Loucy (cell line): ENCODE measurements at regions not wholly inside any gene's neighbourhood (a gene's known extent, or its start where the extent isn't known, plus 50 kb on each side); places are given as distances from the start of the nearest gene placed in this dataset.

Source experiments
- CTCF ChIP-seq: fragments of 200-600 bp; sonication (generic); conservative IDR thresholded peaks from 2 replicates; pipeline ENCODE4 v1.5.1; 2014; ENCODE audit warnings: mild to moderate bottlenecking, antibody characterized with exemption, low read length
- EZH2phosphoT487 ChIP-seq: fragments of 200-600 bp; IDR thresholded peaks from 2 replicates; pipeline ENCODE4 v1.6.1; 2018; ENCODE audit warnings: antibody characterized with exemption, mild to moderate bottlenecking, moderate library complexity, borderline replicate concordance

GRCh38 chr18:71431171-71431570 lies 1113.0 kb downstream of the CBLN2 start:
- TF ChIP-seq CTCF (no peak), EZH2phosphoT487 (no peak)
